ENCODE measurements at regions not wholly inside any gene's neighbourhood (a gene's known extent, or its start where the extent isn't known, plus 50 kb on each side); places are given as distances from the start of the nearest gene placed in this dataset.

GRCh38 chr4:24425863-24426262 is 158.5 kb downstream of the DHX15 start:
- Mint-ChIP-seq H3K4me3 (no peak overlapping the region), H3K36me3 (no peaks in the 10 kb centered on the region), H3K4me1 (no peaks in the 10 kb centered on the region), H3K27ac (no peak overlapping the region), H3K9me3 (peaks cover 0 to 3% (median 0%) of the 10 kb centered on the region in 7 donors), H3K27me3 (ENCODE audit: low read depth in 3 of 3) (peaks cover 4 to 6% (median 4%) of the 10 kb centered on the region in 3 donors)
- H4K20me1 ChIP-seq (ENCODE audit: insufficient read depth, low read length), result no peaks in the 10 kb centered on the region
- no peaks in the 10 kb centered on the region for H3K27me3 ChIP-seq (ENCODE audit: control insufficient read depth in 2 of 2, insufficient read depth in 2 of 2, low read length in 2 of 2)
- H3K9ac ChIP-seq (ENCODE audit: insufficient read depth, low read length, poor library complexity, severe bottlenecking), result no peak overlapping the region
- no peak for DNase-seq
- H3K79me2 ChIP-seq (ENCODE audit: insufficient read depth, low read length), result no peaks in the 10 kb centered on the region
- no peak for TF ChIP-seq CTCF (IDR thresholded peaks at IDR 0.05)
- WGBS (ENCODE audit: insufficient coverage), result no CpG with 5 or more reads among the region's 3 CpGs
- no peak overlapping the region for H3K4me2 ChIP-seq (replicated peaks; ENCODE audit: extremely low read depth, low read length, poor library complexity, severe bottlenecking)
- H2AFZ ChIP-seq (ENCODE audit: insufficient read depth, low read depth, low read length, poor library complexity, severe bottlenecking), result no peak overlapping the region
- H3K4me1 ChIP-seq (ENCODE audit: control insufficient read depth in 1 of 2, insufficient read depth in 2 of 2, low read length in 2 of 2), result no peaks in the 10 kb centered on the region
- no peaks in the 10 kb centered on the region for H3K36me3 ChIP-seq (replicated peaks in 1 of 2; ENCODE audit: control insufficient read depth in 1 of 2, insufficient read depth in 2 of 2, low read length in 2 of 2)
- H3K9me3 ChIP-seq (replicated peaks in 1 of 2; ENCODE audit: control insufficient read depth in 1 of 2, insufficient read depth in 1 of 2, low read length in 2 of 2), result peaks cover 0 to 3% of the 10 kb centered on the region in 2 donors
- H3K27ac ChIP-seq (ENCODE audit: low read depth in 1 of 2, low read length in 2 of 2), result no peak overlapping the region
- no peak overlapping the region for H3K4me3 ChIP-seq (replicated peaks in 1 of 3; ENCODE audit: low read depth in 2 of 3, low read length in 3 of 3)
- intact Hi-C loops (cut with micrococcal nuclease), result no loop called here

- Histone ChIP-seq H3K9me3 (replicated peaks in 1 of 2; ENCODE audit: control insufficient read depth in 1 of 2, insufficient read depth in 1 of 2, low read length in 2 of 2) (no peaks in the 10 kb centered on the region), H3K27ac (ENCODE audit: low read depth in 1 of 2, low read length in 2 of 2) (no peak overlapping the region), H3K79me2 (ENCODE audit: insufficient read depth, low read length) (no peaks in the 10 kb centered on the region), H2AFZ (ENCODE audit: insufficient read depth, low read depth, low read length, poor library complexity, severe bottlenecking) (no peak overlapping the region), H3K36me3 (replicated peaks in 1 of 2; ENCODE audit: control insufficient read depth in 1 of 2, insufficient read depth in 2 of 2, low read length in 2 of 2) (no peaks in the 10 kb centered on the region), H3K27me3 (ENCODE audit: control insufficient read depth in 2 of 2, insufficient read depth in 2 of 2, low read length in 2 of 2) (no peaks in the 10 kb centered on the region), H3K9ac (ENCODE audit: insufficient read depth, low read length, poor library complexity, severe bottlenecking) (no peak overlapping the region), H4K20me1 (ENCODE audit: insufficient read depth, low read length) (no peaks in the 10 kb centered on the region), H3K4me3 (replicated peaks in 1 of 3; ENCODE audit: low read depth in 2 of 3, low read length in 3 of 3) (no peak overlapping the region), H3K4me1 (ENCODE audit: control insufficient read depth in 1 of 2, insufficient read depth in 2 of 2, low read length in 2 of 2) (no peaks in the 10 kb centered on the region), H3K4me2 (replicated peaks; ENCODE audit: extremely low read depth, low read length, poor library complexity, severe bottlenecking) (no peak overlapping the region)
- WGBS (ENCODE audit: insufficient coverage), result 88% methylated on average over 1 of the region's 3 CpGs
- Mint-ChIP-seq H3K4me1 (peaks cover 2% of the 10 kb centered on the region), H3K4me3 (no peak overlapping the region), H3K27ac (no peak overlapping the region), H3K27me3 (ENCODE audit: low read depth in 3 of 3) (peaks cover 1 to 6% (median 2%) of the 10 kb centered on the region in 3 donors), H3K36me3 (no peaks in the 10 kb centered on the region), H3K9me3 (peaks cover 0 to 2% (median 0%) of the 10 kb centered on the region in 7 donors)
- no peak for DNase-seq
- intact Hi-C loops (cut with micrococcal nuclease), result no loop called here
- no peak for TF ChIP-seq CTCF (IDR thresholded peaks at IDR 0.05)
These were observed 160.7 kb downstream of the DHX15 start for GRCh38 chr4:24423670-24424069.

Data from CD14-positive monocyte (primary cell).